BJ (cell line): ENCODE measurements at regions not wholly inside any gene's neighbourhood (a gene's known extent, or its start where the extent isn't known, plus 50 kb on each side); places are given as distances from the start of the nearest gene placed in this dataset.

Experiments
- CTCF ChIA-PET: fragments of 350-600 bp; formaldehyde crosslinking; extraction: SDS; loops from one replicate; lab custom pipeline; 2021; ENCODE audit warnings: antibody characterized with exemption, inconsistent platforms; lab: Yijun Ruan, JAX
- POLR2A ChIA-PET: fragments of 300-600 bp; sonication (Branson Sonifier 250); formaldehyde crosslinking; extraction: SDS; loops from one replicate; lab custom pipeline; 2021; ENCODE audit warnings: antibody characterized with exemption; lab: Charles Lee
- DNase-seq: peaks from one replicate; pipeline ENCODE4 v3.0.0-alpha.2; 2011; ENCODE audit warnings: low read depth
- H3K27me3 ChIP-seq: 2 replicates; pipeline ENCODE4 v1.6.0; 2011; ENCODE audit warnings: low read length; ENCODE audit not compliant: control insufficient read depth, insufficient read depth
- H3K36me3 ChIP-seq: 2 replicates; pipeline ENCODE4 v1.5.1; 2011; ENCODE audit warnings: low read length; ENCODE audit not compliant: control insufficient read depth, insufficient read depth
- H3K4me3 ChIP-seq: 2 replicates; pipeline ENCODE4 v1.5.1; 2011; ENCODE audit warnings: low read depth, mild to moderate bottlenecking, control low read depth, low read length
- TF ChIP-seq, protein P1 (sequence below): IDR thresholded peaks from 2 replicates; pipeline ENCODE4 v1.5.1; 2011; ENCODE audit warnings: low read depth, mild to moderate bottlenecking, control low read depth, inconsistent platforms, low read length, moderate library complexity; ENCODE audit not compliant: insufficient read depth

DNA sequence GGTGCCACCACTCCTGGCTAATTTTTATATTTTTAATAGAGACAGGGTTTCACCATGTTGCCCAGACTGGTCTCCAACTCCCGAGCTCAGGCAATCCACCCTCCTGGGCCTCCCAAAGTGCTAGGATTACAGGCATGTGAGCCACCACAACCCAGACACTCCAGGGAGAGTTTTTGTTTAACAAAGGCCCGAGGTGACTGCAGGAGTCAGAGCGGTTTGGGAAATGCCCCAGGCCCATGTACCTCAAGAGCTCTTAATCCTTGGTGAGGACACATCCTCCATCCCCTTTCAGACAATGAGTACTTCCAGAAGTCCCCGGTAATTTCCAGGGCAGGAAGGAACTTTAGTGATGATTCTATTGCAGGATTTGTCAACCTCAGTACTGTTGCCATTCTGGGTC, 176.0 kb downstream of the ESRRB start:
- TF ChIP-seq, protein P1, sequence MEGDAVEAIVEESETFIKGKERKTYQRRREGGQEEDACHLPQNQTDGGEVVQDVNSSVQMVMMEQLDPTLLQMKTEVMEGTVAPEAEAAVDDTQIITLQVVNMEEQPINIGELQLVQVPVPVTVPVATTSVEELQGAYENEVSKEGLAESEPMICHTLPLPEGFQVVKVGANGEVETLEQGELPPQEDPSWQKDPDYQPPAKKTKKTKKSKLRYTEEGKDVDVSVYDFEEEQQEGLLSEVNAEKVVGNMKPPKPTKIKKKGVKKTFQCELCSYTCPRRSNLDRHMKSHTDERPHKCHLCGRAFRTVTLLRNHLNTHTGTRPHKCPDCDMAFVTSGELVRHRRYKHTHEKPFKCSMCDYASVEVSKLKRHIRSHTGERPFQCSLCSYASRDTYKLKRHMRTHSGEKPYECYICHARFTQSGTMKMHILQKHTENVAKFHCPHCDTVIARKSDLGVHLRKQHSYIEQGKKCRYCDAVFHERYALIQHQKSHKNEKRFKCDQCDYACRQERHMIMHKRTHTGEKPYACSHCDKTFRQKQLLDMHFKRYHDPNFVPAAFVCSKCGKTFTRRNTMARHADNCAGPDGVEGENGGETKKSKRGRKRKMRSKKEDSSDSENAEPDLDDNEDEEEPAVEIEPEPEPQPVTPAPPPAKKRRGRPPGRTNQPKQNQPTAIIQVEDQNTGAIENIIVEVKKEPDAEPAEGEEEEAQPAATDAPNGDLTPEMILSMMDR = no peak
- DNase-seq = no peak
- no peak overlapping the region for H3K4me3 ChIP-seq
- CTCF ChIA-PET = no interaction called here
- no peaks in the 10 kb centered on the region; the same call in 1 of the 2 replicates for H3K27me3 ChIP-seq
- POLR2A ChIA-PET = no interaction called here
- no peaks in the 10 kb centered on the region for H3K36me3 ChIP-seq

GRCh38 chr14:76564471-76565422, 188.8 kb downstream of the ESRRB start:
- ChIA-PET POLR2A (no interaction called here), CTCF (no interaction called here)
- Histone ChIP-seq H3K36me3 (no peaks in the 10 kb centered on the region), H3K4me3 (no peak overlapping the region), H3K27me3 (no peaks in the 10 kb centered on the region)
- TF ChIP-seq, protein P1 = no peak
- no peak for DNase-seq

DNA sequence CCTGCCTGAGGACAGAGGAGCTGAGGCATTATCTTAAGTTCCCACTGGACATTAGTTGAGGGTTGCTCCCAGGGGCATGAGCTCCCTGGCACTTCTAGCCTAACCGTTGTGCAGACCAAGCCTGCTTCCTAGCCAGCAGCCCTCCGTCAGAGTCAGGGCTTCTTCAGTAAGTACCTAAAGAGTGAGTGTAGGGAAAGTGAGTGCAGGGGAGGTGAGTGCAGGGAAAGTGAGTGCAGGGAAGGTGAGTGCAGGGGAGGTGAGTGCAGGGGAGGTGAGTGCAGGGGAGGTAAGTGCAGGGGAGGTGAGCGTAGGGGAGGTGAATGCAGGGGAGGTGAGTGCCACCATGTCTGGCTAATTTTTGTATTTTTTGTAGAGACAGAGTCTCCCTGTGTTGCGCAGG, 190.5 kb downstream of the ESRRB start:
- no peaks in the 10 kb centered on the region for H3K36me3 ChIP-seq
- ChIA-PET CTCF (no interaction called here), POLR2A (no interaction called here)
- TF ChIP-seq, protein P1 = no peak
- DNase-seq = no peak
- H3K4me3 ChIP-seq = no peak overlapping the region
- no peaks in the 10 kb centered on the region for H3K27me3 ChIP-seq

GRCh38 chr14:76574416-76575095, 186.7 kb upstream of the VASH1 start:
- Histone ChIP-seq H3K27me3 (no peaks in the 10 kb centered on the region), H3K4me3 (no peak overlapping the region), H3K36me3 (no peaks in the 10 kb centered on the region)
- ChIA-PET POLR2A (no interaction called here), CTCF (no interaction called here)
- DNase-seq = no peak
- TF ChIP-seq, protein P1 = no peak

DNA sequence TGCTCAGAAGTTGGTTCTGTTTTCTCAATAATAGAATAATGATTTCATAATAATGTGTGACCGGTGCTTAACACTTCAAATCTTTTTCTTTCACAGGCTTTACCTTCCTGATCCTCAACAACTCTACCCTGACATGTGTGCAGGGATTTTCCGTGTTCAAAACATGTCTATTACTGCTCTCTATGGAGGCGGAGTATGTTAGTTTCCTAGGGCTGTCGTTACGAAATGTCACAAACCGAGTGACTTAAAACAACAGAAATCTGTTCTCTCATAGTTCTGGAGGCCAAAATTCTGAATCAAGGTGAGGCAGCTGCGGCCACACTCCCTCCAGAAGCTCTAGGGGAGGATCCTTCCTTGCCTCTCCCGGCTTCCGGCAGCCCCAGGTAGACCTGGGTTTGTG, 186.2 kb upstream of the VASH1 start:
- no peaks in the 10 kb centered on the region for H3K36me3 ChIP-seq
- TF ChIP-seq, protein P1 = no peak
- ChIA-PET CTCF (no interaction called here), POLR2A (no interaction called here)
- DNase-seq = no peak
- H3K27me3 ChIP-seq = no peaks in the 10 kb centered on the region
- H3K4me3 ChIP-seq = no peak overlapping the region
